ENCODE measurements at regions not wholly inside any gene's neighbourhood (a gene's known extent, or its start where the extent isn't known, plus 50 kb on each side); places are given as distances from the start of the nearest gene placed in this dataset.

- Mint-ChIP-seq H3K9me3 (no peaks in the 10 kb centered on the region), H3K4me3 (no peak overlapping the region), H3K27ac (no peak overlapping the region), H3K27me3 (no peaks in the 10 kb centered on the region), H3K36me3 (no peaks in the 10 kb centered on the region), H3K4me1 (no peaks in the 10 kb centered on the region)
- ATAC-seq, result no peak
Observed at GRCh38 chr5:60402161-60402785, 297.7 kb downstream of the DEPDC1B start.

GRCh38 chr5:60401526-60401925 lies 298.4 kb downstream of the DEPDC1B start:
- H3K27me3 Mint-ChIP-seq, result no peaks in the 10 kb centered on the region
- no peak overlapping the region for H3K27ac Mint-ChIP-seq
- H3K4me1 Mint-ChIP-seq, result no peaks in the 10 kb centered on the region
- H3K4me3 Mint-ChIP-seq, result no peak overlapping the region
- H3K36me3 Mint-ChIP-seq, result no peaks in the 10 kb centered on the region
- ATAC-seq, result no peak
- H3K9me3 Mint-ChIP-seq, result no peaks in the 10 kb centered on the region

GRCh38 chr5:60399507-60399906 lies 300.5 kb downstream of the DEPDC1B start:
- Mint-ChIP-seq H3K9me3 (no peaks in the 10 kb centered on the region), H3K27me3 (no peaks in the 10 kb centered on the region), H3K4me3 (no peak overlapping the region), H3K4me1 (no peaks in the 10 kb centered on the region), H3K27ac (no peak overlapping the region), H3K36me3 (no peaks in the 10 kb centered on the region)
- ATAC-seq, result no peak

GRCh38 chr5:60395712-60396329 lies 304.1 kb downstream of the DEPDC1B start:
- no peak overlapping the region for H3K27ac Mint-ChIP-seq
- H3K36me3 Mint-ChIP-seq, result no peaks in the 10 kb centered on the region
- no peaks in the 10 kb centered on the region for H3K4me1 Mint-ChIP-seq
- no peak overlapping the region for H3K4me3 Mint-ChIP-seq
- no peaks in the 10 kb centered on the region for H3K9me3 Mint-ChIP-seq
- no peaks in the 10 kb centered on the region for H3K27me3 Mint-ChIP-seq
- ATAC-seq, result no peak

GRCh38 chr5:60387051-60387440 lies 312.9 kb downstream of the DEPDC1B start:
- Mint-ChIP-seq H3K9me3 (no peaks in the 10 kb centered on the region), H3K4me1 (no peaks in the 10 kb centered on the region), H3K36me3 (no peaks in the 10 kb centered on the region), H3K27me3 (no peaks in the 10 kb centered on the region), H3K27ac (no peak overlapping the region), H3K4me3 (no peak overlapping the region)
- no peak for ATAC-seq

- H3K27me3 Mint-ChIP-seq, result no peaks in the 10 kb centered on the region
Observed at GRCh38 chr5:60386436-60387050, 313.4 kb downstream of the DEPDC1B start.

GRCh38 chr5:60382716-60383115 lies 317.2 kb downstream of the DEPDC1B start:
- Mint-ChIP-seq H3K4me1 (no peaks in the 10 kb centered on the region), H3K36me3 (no peaks in the 10 kb centered on the region), H3K9me3 (no peaks in the 10 kb centered on the region), H3K27me3 (no peaks in the 10 kb centered on the region), H3K27ac (no peak overlapping the region), H3K4me3 (no peak overlapping the region)
- ATAC-seq, result no peak

More at GRCh38 chr5:60386436-60387050, 313.4 kb downstream of the DEPDC1B start:
- H3K27ac Mint-ChIP-seq, result no peak overlapping the region
- H3K36me3 Mint-ChIP-seq, result no peaks in the 10 kb centered on the region
- no peaks in the 10 kb centered on the region for H3K9me3 Mint-ChIP-seq
- no peak for ATAC-seq
- H3K4me3 Mint-ChIP-seq, result no peak overlapping the region
- H3K4me1 Mint-ChIP-seq, result no peaks in the 10 kb centered on the region

- H3K36me3 Mint-ChIP-seq, result no peaks in the 10 kb centered on the region
- no peaks in the 10 kb centered on the region for H3K4me1 Mint-ChIP-seq
- ATAC-seq, result no peak
Observed at GRCh38 chr5:60379907-60380306, 320.1 kb downstream of the DEPDC1B start.

GRCh38 chr5:60377826-60378225 lies 322.1 kb downstream of the DEPDC1B start:
- no peak overlapping the region for H3K4me3 Mint-ChIP-seq
- no peaks in the 10 kb centered on the region for H3K9me3 Mint-ChIP-seq
- no peaks in the 10 kb centered on the region for H3K36me3 Mint-ChIP-seq
- no peaks in the 10 kb centered on the region for H3K27me3 Mint-ChIP-seq
- no peaks in the 10 kb centered on the region for H3K4me1 Mint-ChIP-seq
- no peak for ATAC-seq
- no peak overlapping the region for H3K27ac Mint-ChIP-seq

More at GRCh38 chr5:60379907-60380306, 320.1 kb downstream of the DEPDC1B start:
- H3K9me3 Mint-ChIP-seq, result no peaks in the 10 kb centered on the region
- H3K4me3 Mint-ChIP-seq, result no peak overlapping the region
- no peak overlapping the region for H3K27ac Mint-ChIP-seq
- no peaks in the 10 kb centered on the region for H3K27me3 Mint-ChIP-seq

GRCh38 chr5:60376860-60377259 lies 323.1 kb downstream of the DEPDC1B start:
- ATAC-seq, result no peak
- Mint-ChIP-seq H3K27ac (no peak overlapping the region), H3K36me3 (no peaks in the 10 kb centered on the region), H3K27me3 (no peaks in the 10 kb centered on the region), H3K4me1 (no peaks in the 10 kb centered on the region), H3K4me3 (no peak overlapping the region), H3K9me3 (no peaks in the 10 kb centered on the region)

GRCh38 chr5:60374409-60374808 lies 325.6 kb downstream of the DEPDC1B start:
- Mint-ChIP-seq H3K27ac (no peak overlapping the region), H3K27me3 (no peaks in the 10 kb centered on the region), H3K4me1 (no peaks in the 10 kb centered on the region), H3K9me3 (no peaks in the 10 kb centered on the region), H3K4me3 (no peak overlapping the region), H3K36me3 (no peaks in the 10 kb centered on the region)
- ATAC-seq, result no peak

GRCh38 chr5:60372786-60373185 lies 327.2 kb downstream of the DEPDC1B start:
- H3K9me3 Mint-ChIP-seq, result no peaks in the 10 kb centered on the region
- no peak overlapping the region for H3K4me3 Mint-ChIP-seq
- H3K4me1 Mint-ChIP-seq, result no peaks in the 10 kb centered on the region
- H3K36me3 Mint-ChIP-seq, result no peaks in the 10 kb centered on the region
- no peak overlapping the region for H3K27ac Mint-ChIP-seq
- ATAC-seq, result no peak
- H3K27me3 Mint-ChIP-seq, result no peaks in the 10 kb centered on the region

GRCh38 chr5:60371065-60371464 lies 328.9 kb downstream of the DEPDC1B start:
- Mint-ChIP-seq H3K4me3 (no peak overlapping the region), H3K27ac (no peak overlapping the region), H3K36me3 (no peaks in the 10 kb centered on the region), H3K27me3 (no peaks in the 10 kb centered on the region), H3K9me3 (no peaks in the 10 kb centered on the region), H3K4me1 (no peaks in the 10 kb centered on the region)
- ATAC-seq, result no peak

GRCh38 chr5:60370508-60370907 lies 329.5 kb downstream of the DEPDC1B start:
- H3K9me3 Mint-ChIP-seq, result no peaks in the 10 kb centered on the region
- no peak overlapping the region for H3K4me3 Mint-ChIP-seq
- ATAC-seq, result no peak
- H3K27ac Mint-ChIP-seq, result no peak overlapping the region
- H3K36me3 Mint-ChIP-seq, result no peaks in the 10 kb centered on the region
- H3K27me3 Mint-ChIP-seq, result no peaks in the 10 kb centered on the region
- H3K4me1 Mint-ChIP-seq, result no peaks in the 10 kb centered on the region

- H3K27me3 Mint-ChIP-seq, result no peaks in the 10 kb centered on the region
- H3K27ac Mint-ChIP-seq, result no peak overlapping the region
- no peak overlapping the region for H3K4me3 Mint-ChIP-seq
- ATAC-seq, result no peak
- H3K9me3 Mint-ChIP-seq, result no peaks in the 10 kb centered on the region
- no peaks in the 10 kb centered on the region for H3K36me3 Mint-ChIP-seq
- no peaks in the 10 kb centered on the region for H3K4me1 Mint-ChIP-seq
Observed at GRCh38 chr5:60369391-60369790, 330.6 kb downstream of the DEPDC1B start.

- ATAC-seq, result no peak
- Mint-ChIP-seq H3K27ac (no peak overlapping the region), H3K4me1 (no peaks in the 10 kb centered on the region), H3K36me3 (no peaks in the 10 kb centered on the region), H3K27me3 (no peaks in the 10 kb centered on the region), H3K4me3 (no peak overlapping the region), H3K9me3 (no peaks in the 10 kb centered on the region)
Observed at GRCh38 chr5:60368100-60368499, 331.9 kb downstream of the DEPDC1B start.

Measured in stimulated activated memory B cell treated with anti-CD40 and anti-IgM and Interleukin-4, amounts not matched to agents 10 μg/mL and 1 μg/mL and 100 μg/mL, for 72 hours (primary cell).